SJSA1 (cell line): ENCODE measurements at regions not wholly inside any gene's neighbourhood (a gene's known extent, or its start where the extent isn't known, plus 50 kb on each side); places are given as distances from the start of the nearest gene placed in this dataset.

ENCODE experiments used
- DNase-seq, 2 experiments: peaks; one replicate each; pipeline ENCODE4 v3.0.0-alpha.2; 2015 to 2020; ENCODE audit warnings: low spot score in 2 of 2, low read depth in 1 of 2
- H3K27ac ChIP-seq: fragments of 250-450 bp; sonication (Bioruptor Pico); 2 replicates; pipeline ENCODE4 v1.5.1; 2020; ENCODE audit warnings: mild to moderate bottlenecking, moderate library complexity
- H3K27me3 ChIP-seq: fragments of 250-450 bp; sonication (Bioruptor Pico); replicated peaks from 2 replicates; pipeline ENCODE4 v1.5.1; 2020; ENCODE audit warnings: mild to moderate bottlenecking, moderate library complexity
- H3K36me3 ChIP-seq: fragments of 250-450 bp; sonication (Bioruptor Pico); 2 replicates; pipeline ENCODE4 v1.5.1; 2020; ENCODE audit warnings: mild to moderate bottlenecking
- H3K4me1 ChIP-seq: fragments of 250-450 bp; sonication (Bioruptor Pico); replicated peaks from 2 replicates; pipeline ENCODE4 v1.6.1; 2021; ENCODE audit warnings: mild to moderate bottlenecking
- H3K4me3 ChIP-seq: fragments of 250-450 bp; sonication (Bioruptor Pico); 2 replicates; pipeline ENCODE4 v1.5.1; 2020; ENCODE audit warnings: mild to moderate bottlenecking
- H3K9me3 ChIP-seq: fragments of 250-450 bp; sonication (Bioruptor Pico); replicated peaks from 2 replicates; pipeline ENCODE4 v1.5.1; 2020; ENCODE audit warnings: mild to moderate bottlenecking

- Histone ChIP-seq H3K36me3 (peaks cover 17% of the 10 kb centered on the region), H3K27me3 (no peaks in the 10 kb centered on the region), H3K4me1 (no peaks in the 10 kb centered on the region), H3K4me3 (no peak overlapping the region), H3K9me3 (peaks cover 2% of the 10 kb centered on the region; the same call in 1 of the 2 replicates), H3K27ac (no peak overlapping the region)
- no peak for DNase-seq
Observed at GRCh38 chr14:100988411-100988900, 84.9 kb upstream of the RTL1 start.

GRCh38 chr14:100988956-100989355 lies 85.4 kb upstream of the RTL1 start:
- no peaks in the 10 kb centered on the region for H3K4me1 ChIP-seq
- H3K36me3 ChIP-seq = peaks cover 17% of the 10 kb centered on the region
- no peak for DNase-seq
- H3K4me3 ChIP-seq = no peak overlapping the region
- no peak overlapping the region for H3K27ac ChIP-seq
- H3K9me3 ChIP-seq = peaks cover 2% of the 10 kb centered on the region; the same call in 1 of the 2 replicates
- H3K27me3 ChIP-seq = no peaks in the 10 kb centered on the region

GRCh38 chr14:100989924-100990323 lies 86.4 kb upstream of the RTL1 start:
- Histone ChIP-seq H3K27me3 (no peaks in the 10 kb centered on the region), H3K36me3 (peaks cover 17% of the 10 kb centered on the region), H3K9me3 (peaks cover 2% of the 10 kb centered on the region; the same call in 1 of the 2 replicates), H3K27ac (no peak overlapping the region), H3K4me1 (peaks cover 6% of the 10 kb centered on the region), H3K4me3 (no peak overlapping the region)
- no peak for DNase-seq

- no peak for DNase-seq
- peaks cover 2% of the 10 kb centered on the region; the same call in 1 of the 2 replicates for H3K9me3 ChIP-seq
- peaks cover 26% of the 10 kb centered on the region for H3K36me3 ChIP-seq
- no peak overlapping the region for H3K27ac ChIP-seq
- no peaks in the 10 kb centered on the region for H3K27me3 ChIP-seq
- H3K4me3 ChIP-seq = no peak overlapping the region
- peaks cover 6% of the 10 kb centered on the region for H3K4me1 ChIP-seq
Observed at GRCh38 chr14:100994082-100994481, 90.6 kb upstream of the RTL1 start.

GRCh38 chr14:100994756-100995330 lies 91.3 kb upstream of the RTL1 start:
- peak in 1 of 2 experiments; percentile 4 for DNase-seq
- H3K36me3 ChIP-seq = peaks cover 22% of the 10 kb centered on the region
- no peak overlapping the region for H3K4me3 ChIP-seq
- H3K4me1 ChIP-seq = peaks cover 6% of the 10 kb centered on the region
- no peak overlapping the region; the same call in 1 of the 2 replicates for H3K27ac ChIP-seq
- H3K27me3 ChIP-seq = no peaks in the 10 kb centered on the region
- peaks cover 2% of the 10 kb centered on the region; the same call in 1 of the 2 replicates for H3K9me3 ChIP-seq

GRCh38 chr14:101000711-101001250 lies 97.3 kb upstream of the RTL1 start:
- DNase-seq = no peak
- no peak overlapping the region for H3K27ac ChIP-seq

GRCh38 chr14:101001311-101002069 lies 98.0 kb upstream of the RTL1 start:
- no peaks in the 10 kb centered on the region for H3K9me3 ChIP-seq
- H3K27ac ChIP-seq = no peak overlapping the region
- no peaks in the 10 kb centered on the region for H3K4me1 ChIP-seq
- peaks cover 7% of the 10 kb centered on the region for H3K36me3 ChIP-seq
- DNase-seq = no peak
- no peaks in the 10 kb centered on the region for H3K27me3 ChIP-seq
- no peak overlapping the region for H3K4me3 ChIP-seq

More at GRCh38 chr14:101000711-101001250, 97.3 kb upstream of the RTL1 start:
- H3K4me1 ChIP-seq = no peaks in the 10 kb centered on the region
- H3K36me3 ChIP-seq = peaks cover 13% of the 10 kb centered on the region
- no peak overlapping the region for H3K4me3 ChIP-seq
- no peaks in the 10 kb centered on the region for H3K9me3 ChIP-seq
- H3K27me3 ChIP-seq = no peaks in the 10 kb centered on the region

GRCh38 chr14:101002738-101003137 lies 99.2 kb upstream of the RTL1 start:
- H3K4me3 ChIP-seq = no peak overlapping the region
- DNase-seq = no peak
- peaks cover 7% of the 10 kb centered on the region for H3K36me3 ChIP-seq
- H3K9me3 ChIP-seq = no peaks in the 10 kb centered on the region
- no peaks in the 10 kb centered on the region for H3K27me3 ChIP-seq
- H3K27ac ChIP-seq = no peak overlapping the region
- no peaks in the 10 kb centered on the region for H3K4me1 ChIP-seq

- Histone ChIP-seq H3K9me3 (no peaks in the 10 kb centered on the region), H3K36me3 (peaks cover 3% of the 10 kb centered on the region), H3K4me3 (no peak overlapping the region), H3K27ac (no peak overlapping the region), H3K27me3 (no peaks in the 10 kb centered on the region), H3K4me1 (no peaks in the 10 kb centered on the region)
- no peak for DNase-seq
Observed at GRCh38 chr14:101004176-101004575, 100.7 kb upstream of the RTL1 start.

GRCh38 chr14:101004954-101005353 lies 101.4 kb upstream of the RTL1 start:
- Histone ChIP-seq H3K9me3 (no peaks in the 10 kb centered on the region), H3K36me3 (peaks cover 8% of the 10 kb centered on the region), H3K27ac (no peak overlapping the region), H3K27me3 (no peaks in the 10 kb centered on the region), H3K4me1 (no peaks in the 10 kb centered on the region), H3K4me3 (no peak overlapping the region)
- DNase-seq = peak in 1 of 2 experiments; percentile 17

GRCh38 chr14:101005447-101005846 lies 101.9 kb upstream of the RTL1 start:
- peak in 1 of 2 experiments; percentile 25 for DNase-seq
- no peak overlapping the region for H3K4me3 ChIP-seq
- H3K36me3 ChIP-seq = peaks cover 7% of the 10 kb centered on the region
- H3K9me3 ChIP-seq = no peaks in the 10 kb centered on the region
- H3K4me1 ChIP-seq = no peaks in the 10 kb centered on the region
- H3K27me3 ChIP-seq = no peaks in the 10 kb centered on the region
- no peak overlapping the region for H3K27ac ChIP-seq

- Histone ChIP-seq H3K27ac (no peak overlapping the region), H3K9me3 (no peaks in the 10 kb centered on the region), H3K4me1 (no peaks in the 10 kb centered on the region), H3K27me3 (no peaks in the 10 kb centered on the region), H3K36me3 (peaks cover 7% of the 10 kb centered on the region), H3K4me3 (no peak overlapping the region)
- DNase-seq = peak in 1 of 2 experiments; percentile 31
Observed at GRCh38 chr14:101006008-101006407, 102.5 kb upstream of the RTL1 start.

- peaks cover 12% of the 10 kb centered on the region for H3K36me3 ChIP-seq
- H3K27me3 ChIP-seq = no peaks in the 10 kb centered on the region
- no peak overlapping the region for H3K27ac ChIP-seq
- no peaks in the 10 kb centered on the region for H3K9me3 ChIP-seq
- peak in 1 of 2 experiments; percentile 15 for DNase-seq
- H3K4me3 ChIP-seq = no peak overlapping the region
- no peaks in the 10 kb centered on the region for H3K4me1 ChIP-seq
Observed at GRCh38 chr14:101007004-101007614, 103.6 kb upstream of the RTL1 start.
